A172 (cell line): ENCODE measurements at regions not wholly inside any gene's neighbourhood (a gene's known extent, or its start where the extent isn't known, plus 50 kb on each side); places are given as distances from the start of the nearest gene placed in this dataset.
"Not testable (repeated sequence)": the region's sequence is repeated elsewhere in the genome, so short reads cannot be mapped to it uniquely, and the experiment has no call there.

ENCODE experiments used
- DNase-seq: peaks from one replicate; pipeline ENCODE4 v3.0.0-alpha.2; 2015; ENCODE audit warnings: low spot score

DNA sequence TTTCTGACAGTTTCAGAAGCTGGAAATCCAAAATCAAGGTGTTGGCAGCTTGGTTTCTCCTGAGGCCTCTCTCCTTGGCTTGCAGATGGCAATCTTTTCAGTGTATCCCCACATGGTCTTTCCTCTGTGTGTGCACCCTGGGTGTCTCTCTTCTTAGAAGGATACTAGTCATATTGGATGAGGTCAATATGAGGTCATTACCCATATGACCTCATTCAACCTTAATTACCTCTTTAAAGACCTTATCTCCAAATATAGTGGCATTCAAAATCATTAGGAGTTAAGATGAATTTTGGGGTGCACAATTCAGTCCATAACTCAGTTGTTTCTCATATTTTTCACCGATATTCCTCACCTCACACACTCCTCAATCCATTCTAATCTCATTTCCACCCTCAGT lies 92.4 kb upstream of the TGM3 start:
- DNase-seq = no peak

DNA sequence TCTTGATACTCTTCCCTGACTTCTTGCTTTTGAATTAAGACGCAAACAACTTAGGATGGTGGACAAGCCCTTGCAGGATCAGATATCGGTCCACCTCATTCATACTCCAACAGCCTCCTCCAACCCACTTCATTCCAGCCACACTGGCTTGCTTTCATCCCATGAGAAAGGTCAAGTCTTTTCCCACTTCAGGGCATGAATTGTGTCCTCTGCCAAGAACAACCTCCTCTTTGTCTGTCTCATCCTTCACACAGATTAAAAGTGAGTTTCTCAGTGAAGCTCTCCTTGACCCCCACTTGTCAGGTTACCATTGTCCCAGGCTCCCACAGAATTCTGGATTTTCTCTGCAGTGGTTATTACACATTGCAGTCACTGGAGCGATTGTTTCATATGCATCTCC lies 91.8 kb upstream of the TGM3 start:
- no peak for DNase-seq

DNA sequence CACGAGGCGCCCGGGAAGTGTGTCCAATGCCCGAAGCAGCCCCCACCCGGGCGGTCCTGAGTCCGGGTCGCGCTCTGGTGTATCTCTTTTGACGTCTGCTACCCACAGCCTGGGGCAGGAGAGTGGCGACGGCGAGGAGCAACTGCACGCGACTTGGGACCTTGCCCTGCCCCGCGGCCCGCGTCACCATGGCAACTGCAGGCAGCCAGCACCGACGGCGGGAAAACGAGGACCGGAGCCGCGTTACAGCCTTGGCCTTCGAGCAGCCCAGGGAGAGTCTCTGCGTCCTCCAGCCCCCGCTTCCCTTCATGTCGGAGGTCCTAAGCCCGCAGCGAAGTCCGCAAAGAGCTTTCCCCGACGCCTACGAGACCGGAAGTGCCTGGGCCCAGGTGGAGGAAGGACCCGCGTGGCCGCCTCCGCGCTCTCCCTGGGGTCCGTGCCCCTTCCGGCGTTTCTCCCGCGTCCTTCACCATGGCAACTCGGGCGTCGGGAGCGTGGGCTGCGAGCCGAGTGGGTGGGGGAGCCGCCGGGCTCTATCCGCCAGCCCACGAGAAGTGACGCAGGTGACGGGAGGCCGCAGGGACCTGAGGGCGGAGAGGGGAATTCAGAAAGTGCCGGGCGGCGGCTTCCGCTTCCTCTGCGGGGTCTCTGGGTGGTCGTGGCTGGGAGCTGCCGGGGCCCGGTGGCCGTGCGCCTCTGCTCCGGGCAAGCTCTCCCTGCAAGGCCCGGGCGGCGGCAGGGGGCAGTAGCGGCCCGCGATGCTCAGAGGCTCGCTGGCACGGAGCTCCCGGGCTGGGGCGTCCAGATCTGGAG lies 88.6 kb upstream of the TGM3 start:
- peak; percentile 35 for DNase-seq

DNA sequence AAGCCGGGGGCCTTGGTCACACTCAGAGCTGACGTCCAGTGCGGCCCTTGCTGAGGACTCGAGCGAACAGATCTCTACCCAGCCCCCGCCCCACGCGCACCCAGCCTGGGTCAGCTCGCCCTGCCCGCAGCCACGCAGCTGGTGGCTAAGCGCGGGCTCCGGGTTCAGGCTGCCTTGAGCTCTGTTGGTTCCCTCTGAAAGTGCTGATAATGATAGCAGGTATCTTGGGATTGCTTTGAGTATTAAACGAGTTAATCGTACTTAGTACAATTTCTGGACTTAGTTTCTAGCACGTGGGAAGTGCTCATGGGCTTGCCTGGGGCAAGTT lies 88.1 kb upstream of the TGM3 start:
- no peak for DNase-seq

DNA sequence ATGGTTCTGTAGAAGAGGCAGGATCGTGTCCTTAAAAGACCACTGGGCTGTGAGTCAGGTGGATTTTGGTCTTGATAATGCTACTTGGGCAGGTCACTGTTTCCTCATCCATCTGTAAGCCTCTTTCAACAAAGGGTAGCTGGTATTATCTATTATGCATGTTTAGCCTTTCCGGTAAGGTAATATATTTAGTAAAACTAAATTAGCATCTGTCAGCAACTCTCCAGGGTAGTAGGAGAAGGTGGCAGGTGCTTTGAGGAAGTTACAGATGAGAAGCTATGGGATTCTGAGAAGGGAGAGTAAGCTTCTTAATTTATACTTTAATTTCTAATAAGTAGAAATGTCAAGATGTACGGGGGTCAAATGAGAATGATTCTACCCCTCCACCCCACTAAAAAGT lies 86.9 kb upstream of the TGM3 start:
- no peak for DNase-seq

DNA sequence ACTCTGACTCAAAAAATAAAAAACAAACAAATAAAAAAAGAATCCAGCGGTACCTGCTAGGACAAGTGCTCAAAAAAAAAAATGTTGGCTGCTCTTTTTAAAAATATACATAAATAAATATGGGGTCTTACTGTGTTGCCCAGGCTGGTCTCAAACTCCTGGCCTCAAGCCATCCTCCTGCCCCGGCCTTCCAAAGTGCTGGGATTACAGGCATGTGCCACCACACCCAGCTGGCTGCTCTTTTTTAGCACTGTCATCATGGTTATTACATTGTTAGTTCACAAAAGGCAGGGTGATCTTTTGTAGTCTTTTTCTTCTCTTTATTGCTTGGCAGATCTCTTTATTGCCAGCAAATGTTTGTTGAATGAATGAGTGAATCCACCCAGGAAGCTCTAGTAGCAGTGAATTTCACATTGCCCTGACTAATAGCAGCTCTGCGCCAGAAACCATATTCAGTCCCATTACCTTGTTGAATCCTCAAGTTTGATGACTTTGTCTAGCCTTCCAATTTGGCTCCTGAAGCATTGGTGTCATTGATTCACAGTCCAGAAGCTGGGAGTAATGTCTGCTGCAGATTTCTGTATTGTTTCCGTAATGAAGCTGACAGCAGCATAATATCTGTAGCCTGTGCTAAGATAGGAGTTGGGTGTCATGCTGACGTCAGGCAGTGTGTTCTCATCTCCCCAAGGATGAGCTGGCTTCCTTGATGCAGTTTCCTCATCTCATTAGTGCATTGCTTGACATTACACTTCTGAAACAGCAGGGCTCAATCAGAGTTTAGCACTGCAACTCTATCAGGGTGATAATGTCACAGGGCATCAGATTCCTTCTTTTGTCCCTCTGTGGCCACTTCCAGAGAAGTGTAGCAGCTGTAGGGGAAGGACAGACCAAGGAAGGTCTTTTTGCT lies 84.9 kb upstream of the TGM3 start:
- peak; percentile 83 for DNase-seq

DNA sequence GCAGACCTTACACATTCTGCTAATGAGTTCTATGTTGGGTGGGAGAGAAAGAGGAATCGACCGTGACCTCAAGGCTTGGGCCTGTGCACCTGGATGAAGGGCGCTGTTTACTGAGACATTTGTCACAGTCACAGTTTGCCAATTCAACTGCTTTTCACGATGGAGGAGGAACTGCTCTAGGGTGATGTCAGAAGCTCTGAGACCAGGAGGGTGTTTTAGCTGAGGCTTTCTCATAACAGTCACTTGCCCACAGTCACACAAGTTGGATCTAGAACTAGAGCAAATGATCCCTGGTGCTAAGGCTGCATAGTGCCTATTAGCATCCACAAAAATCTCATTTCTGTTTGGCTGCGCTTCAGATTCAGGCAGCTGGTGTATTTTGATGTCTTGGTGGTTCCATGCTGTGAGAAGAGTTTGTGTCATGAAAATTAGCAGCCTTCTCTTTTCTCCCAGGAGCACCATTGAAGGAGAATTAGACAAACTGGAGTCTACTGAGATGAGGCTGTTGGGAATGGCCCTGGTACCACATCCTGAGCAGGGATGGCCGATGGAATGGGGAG lies 83.3 kb upstream of the TGM3 start:
- no peak for DNase-seq

DNA sequence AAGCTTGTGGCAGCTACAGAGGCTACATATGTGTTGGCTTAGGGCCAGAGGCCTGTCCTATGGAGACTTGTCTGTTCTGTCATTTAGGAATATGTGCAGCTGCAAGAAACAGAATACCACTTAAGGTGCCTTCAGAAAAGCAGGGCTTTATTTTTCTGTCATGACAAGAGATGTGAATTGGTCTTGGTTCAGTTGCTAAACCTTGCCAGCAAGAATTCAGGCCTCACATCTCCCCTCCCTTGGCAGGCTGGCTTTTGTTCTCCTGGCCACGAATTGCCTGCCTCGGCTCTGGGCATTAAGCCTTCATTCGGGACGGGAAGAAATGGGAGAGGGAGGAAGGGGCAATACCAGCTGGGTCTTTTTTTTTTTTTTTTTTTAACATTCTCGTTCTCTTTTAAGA lies 82.4 kb upstream of the TGM3 start:
- DNase-seq = no peak

DNA sequence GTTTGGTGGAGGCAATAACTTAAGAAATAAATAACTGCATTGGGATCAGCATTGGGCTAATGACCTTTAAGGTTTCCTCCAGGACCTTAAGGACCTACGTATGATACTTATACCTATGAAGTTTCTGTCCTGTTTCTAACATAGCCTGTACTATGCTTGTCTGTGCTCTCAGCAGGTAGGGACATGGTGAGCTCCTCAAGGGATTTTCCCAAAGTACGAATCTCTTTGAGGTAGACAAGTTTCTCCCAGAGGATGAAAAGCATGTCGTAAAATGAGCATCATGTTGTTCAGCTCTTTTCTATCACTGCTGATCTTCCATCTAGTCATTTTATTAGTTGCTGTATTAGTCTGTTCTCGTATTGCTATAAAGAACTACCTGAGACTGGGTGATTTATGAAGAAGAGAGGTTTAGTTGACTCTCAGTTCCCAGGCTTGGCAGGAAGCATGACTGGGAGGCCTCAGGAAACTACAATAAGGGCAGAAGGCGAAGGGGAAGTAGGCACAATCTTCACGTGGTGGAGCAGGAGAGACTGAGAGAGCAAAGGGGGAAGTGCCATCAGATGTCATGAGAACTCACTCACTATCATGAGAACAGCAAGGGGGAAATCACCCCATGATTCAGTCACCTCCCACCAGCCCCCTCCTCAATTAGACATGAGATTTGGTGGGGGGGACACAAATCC lies 77.8 kb upstream of the TGM3 start:
- no peak for DNase-seq

DNA sequence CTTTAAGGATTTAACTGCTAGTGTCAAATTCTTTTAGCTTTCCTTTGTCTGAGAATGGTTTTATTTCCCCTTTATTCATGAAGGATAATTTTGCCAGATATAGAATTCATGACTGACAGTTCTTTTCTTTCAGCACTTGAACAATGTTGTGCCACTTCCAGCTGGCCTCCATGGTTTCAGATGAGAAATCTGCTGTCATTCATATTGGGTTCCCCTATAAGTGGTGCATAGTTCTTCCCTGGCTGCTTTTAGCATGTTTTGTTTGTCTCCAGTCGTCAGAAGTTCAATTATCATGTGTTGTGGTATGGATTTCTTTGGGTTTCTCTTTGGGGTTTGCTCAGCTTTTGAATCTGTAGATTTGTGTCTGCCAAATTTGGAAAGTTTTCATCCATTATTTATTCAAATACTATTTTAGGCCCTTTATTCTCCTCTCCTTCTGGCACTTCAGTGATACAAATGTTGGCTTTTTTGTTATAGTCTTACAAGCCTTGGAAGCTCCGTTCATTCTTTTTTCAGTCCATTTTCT lies 76.3 kb upstream of the TGM3 start:
- no peak for DNase-seq

DNA sequence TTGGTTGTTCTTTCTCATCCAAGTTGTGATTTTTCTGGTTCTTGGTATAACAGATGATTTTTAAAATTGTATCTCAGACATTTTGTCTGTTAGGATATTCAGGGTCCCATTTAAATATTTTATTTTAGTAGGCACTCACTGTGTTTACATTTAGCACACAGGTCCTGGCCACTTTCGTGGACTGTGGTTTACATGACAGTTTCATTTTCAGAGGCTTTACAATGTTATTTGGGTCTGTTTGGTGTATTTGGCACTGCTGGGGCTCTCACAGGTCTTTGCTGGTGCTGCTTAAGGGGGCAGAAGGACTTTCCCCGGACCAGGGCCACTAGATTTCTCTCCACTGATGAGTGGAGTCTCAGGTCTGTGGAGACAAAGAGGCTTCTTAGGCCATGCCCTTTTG lies 75.5 kb upstream of the TGM3 start:
- no peak for DNase-seq

DNA sequence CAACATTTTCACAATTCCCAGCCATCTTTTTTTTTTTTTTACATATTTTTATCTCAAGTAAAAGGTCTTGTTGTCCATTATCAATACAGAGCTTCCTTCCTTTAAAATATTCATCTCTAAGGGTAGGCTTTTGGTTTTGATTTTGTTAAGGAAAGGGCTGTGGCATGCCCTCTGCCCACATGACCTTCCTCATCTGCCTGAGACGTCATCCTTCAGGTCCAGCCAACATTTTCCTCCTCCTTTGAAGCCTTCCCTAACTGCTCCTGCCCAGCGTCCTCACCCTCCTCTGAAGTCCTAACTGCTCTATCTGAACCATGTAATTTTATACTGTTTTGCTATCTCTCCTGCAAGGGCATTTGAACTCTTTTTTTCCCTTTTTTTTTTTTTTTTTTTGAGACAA lies 73.9 kb upstream of the TGM3 start:
- DNase-seq = no peak

DNA sequence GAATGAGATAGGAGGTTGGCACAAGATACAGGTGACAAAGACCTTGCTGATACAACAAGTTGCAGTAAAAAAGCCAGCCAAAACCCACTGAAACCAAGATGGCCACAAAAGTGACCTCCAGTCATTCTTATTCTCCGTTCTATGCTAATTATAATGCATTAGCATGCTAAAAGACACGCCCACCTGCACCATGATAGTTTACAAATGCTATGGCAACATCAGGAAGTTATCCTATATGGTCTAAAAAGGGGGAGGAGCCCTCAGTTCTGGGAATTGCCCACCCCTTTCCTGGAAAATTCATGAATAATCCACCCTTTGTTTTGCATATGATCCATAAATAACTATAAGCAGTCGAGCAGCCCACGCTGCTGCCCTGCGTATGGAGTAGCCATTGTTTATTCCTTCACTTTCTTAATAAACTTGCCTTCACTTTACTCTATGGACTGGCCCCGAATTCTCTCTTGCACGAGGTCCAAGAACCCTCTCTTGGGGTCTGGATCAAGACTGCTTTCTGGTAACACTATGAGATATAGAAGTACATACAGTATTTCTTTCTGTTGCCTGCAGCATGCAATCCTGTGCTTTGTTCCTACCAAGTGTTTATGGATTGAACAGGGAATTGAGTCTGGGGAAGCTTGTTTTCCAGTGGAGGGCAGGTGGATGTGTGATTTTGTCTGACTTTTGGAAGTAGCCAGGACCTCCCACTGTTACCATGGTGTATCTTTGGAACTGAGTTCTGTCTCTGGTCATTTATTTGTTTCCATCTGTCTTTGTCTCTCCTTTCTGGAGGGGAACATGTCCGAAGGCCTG lies 72.0 kb upstream of the TGM3 start:
- DNase-seq = no peak

DNA sequence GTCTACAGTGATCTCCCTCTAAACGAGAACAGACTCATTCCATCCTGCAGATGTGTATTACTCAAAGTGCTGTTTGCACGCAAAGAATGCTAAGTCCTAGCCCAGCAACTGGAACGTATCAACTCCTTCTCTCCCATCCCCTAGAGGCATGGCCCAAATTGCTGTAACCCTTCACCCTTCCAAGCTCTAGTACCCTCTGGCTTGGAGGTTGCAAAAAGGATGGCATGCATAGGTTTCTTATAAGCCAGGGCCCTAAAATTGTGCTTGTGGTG lies 71.5 kb upstream of the TGM3 start:
- no peak for DNase-seq

DNA sequence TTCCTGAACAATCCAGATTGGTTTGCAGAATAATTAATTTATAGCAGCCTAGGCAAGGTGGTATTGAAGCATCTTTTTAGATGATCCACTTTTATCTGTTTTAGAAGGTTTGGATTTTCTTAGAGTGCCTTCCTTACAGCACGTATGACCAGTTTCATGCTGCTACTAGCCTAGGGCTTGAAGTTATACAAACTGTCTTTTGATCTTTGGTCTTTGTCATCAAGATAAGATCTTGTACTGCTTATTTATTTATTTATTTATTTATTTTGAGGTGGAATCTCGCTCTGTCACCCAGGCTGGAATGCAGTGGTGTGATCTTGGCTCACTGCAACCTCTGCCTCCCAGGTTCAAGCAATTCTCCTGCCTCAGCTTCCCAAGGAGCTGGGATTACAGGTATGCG lies 68.5 kb upstream of the TGM3 start:
- DNase-seq = not testable (repeated sequence)

DNA sequence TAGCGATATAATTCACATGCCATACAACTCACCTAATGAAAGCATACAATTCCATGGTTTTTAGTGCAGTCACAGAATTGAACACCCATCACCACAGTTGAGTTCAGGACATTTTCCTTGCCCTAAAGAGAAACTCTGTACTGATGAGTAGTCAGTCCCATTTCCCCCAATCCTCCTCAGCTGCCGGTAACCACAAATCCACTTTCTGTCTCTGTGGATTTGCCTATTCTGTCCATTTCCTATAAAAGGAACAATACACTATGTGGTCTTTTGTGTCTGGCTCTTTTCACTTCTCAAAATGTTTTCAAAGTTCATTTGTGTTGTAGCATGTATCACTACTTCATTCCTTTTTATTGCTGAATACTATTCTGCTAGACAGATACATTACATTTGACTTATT lies 67.9 kb upstream of the TGM3 start:
- no peak for DNase-seq

DNA sequence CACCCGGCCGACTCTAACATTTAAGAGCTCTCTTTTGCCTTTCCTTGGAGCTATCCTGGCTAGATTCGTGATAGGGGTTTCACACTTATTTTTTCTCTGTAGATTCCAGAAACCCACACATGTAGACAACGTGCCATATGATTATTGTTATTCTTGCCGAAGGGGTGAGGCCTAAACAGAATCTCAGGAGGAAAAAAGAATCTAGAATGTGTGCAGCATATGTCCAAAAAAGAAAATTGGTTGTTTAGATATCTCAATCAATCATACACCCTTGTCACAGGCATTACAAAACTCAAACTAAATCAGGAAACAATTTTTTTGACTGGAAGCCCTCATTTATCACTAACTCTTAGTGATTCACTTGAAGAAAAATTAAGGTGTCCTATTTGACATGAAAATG lies 66.9 kb upstream of the TGM3 start:
- DNase-seq = no peak

DNA sequence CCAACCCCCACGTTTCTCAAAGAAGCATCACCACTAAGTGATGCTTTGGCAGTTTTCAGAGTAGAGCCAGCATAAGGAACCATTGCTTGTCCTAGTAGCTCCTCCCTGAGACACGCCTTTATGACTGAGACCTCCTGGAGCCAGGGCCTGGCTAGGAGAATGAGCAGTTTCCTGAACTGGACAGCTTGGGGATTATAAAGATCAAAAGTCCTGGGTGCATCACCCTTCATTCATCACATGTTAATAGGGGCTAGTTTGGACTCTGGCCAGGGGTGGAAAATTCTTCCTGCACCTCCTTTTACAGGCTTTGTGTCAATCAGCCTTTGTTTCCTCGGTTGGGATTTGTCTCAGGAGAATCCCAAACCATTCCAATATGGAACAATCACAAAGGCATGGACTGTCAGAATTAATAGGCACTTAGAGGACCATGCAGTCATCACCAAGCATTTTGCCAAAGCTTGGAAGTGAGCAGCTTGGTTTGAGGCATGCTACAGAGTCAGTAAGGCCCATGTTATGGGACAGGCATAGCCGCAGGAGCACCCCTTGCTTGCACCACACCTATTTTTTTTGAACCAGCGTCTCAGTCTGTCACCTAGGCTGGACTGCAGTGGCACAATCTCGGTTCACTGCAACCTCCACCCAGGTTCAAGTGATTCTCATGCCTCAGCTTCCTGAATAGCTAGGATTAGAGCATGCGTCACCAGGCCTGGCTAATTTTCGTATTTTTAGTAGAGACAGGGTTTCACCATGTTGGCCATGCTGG lies 64.9 kb upstream of the TGM3 start:
- peak; percentile 67 for DNase-seq

DNA sequence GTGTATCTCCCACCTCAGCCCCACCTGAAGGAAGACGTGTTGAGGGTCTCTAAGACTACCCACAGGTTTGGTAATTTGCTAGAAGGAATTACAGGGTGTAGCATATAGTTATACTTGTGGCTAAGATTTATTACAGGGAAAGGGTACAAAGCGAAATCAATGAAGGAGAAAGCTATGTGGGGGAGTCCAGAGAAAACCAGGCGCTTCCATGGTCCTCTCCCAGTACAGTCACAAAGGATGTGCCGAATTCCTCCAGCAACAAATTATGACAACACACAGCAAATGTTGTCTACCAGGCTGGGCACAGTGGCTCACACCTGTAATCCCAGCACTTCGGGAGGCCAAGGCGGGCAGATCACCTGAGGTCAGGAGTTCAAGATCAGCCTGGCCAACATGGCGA lies 64.1 kb upstream of the TGM3 start:
- DNase-seq = no peak

DNA sequence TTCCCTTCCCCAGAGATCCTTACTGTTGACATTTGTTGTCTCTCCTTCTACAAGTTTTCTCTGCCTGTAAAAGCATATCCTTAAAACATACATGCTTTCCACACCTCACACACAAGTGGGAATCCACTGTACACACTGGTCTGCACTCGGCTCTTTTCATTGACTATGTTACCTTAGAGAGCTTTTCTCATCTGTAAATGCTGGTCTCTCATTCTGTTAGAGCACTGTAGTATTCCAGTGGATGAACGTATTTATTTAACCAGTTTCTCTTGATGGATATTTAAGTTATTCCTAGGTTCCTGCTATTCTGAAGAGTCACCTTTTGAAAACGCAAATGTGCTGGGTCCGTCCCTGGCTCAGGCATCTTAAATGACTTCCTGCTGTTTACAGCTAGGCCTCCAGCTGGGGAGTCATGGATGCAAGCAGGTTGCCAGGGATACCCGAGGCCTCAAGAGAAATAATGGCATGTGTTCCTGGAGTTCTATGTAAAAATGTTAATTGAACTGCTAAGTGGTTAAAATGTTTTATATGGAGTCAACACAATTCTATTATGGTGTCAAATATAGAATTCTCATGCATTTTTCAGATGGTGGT lies 61.1 kb upstream of the TGM3 start:
- DNase-seq = peak; percentile 36
